ENCODE measurements at regions not wholly inside any gene's neighbourhood (a gene's known extent, or its start where the extent isn't known, plus 50 kb on each side); places are given as distances from the start of the nearest gene placed in this dataset.
"Not testable (repeated sequence)": the region's sequence is repeated elsewhere in the genome, so short reads cannot be mapped to it uniquely, and the experiment has no call there.

DNA sequence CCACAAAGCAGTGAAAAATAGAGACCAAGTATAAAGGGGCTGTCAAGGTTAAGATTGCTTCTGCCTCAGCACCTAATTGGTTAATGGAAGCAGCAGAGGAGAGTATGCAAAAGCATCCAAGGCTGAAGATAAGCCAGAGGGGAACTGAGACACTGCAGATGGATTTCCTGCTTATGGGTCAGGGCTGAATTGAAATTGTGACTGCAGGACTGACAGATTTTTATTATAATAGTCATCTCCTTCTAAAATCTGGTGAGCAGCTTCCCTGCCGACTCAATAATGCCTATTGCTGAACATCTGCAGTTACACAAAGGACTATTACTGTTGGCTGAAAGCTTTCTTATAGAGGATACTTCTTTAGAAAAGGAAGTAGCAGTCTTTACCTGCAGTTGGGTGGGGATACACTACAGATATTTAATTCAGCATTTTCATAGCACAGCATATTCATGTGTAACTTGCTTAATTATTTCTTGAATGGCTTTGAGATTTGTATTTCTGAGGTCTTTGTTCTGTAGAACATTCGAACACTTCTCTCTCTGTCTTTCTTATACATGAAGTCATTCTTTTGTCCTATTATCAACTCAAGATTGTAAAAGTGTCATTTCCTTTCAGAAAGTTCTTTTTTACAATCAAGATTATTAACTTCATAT, 363.0 kb upstream of the RIOK2 start:
- DNase-seq, result no peak

DNA sequence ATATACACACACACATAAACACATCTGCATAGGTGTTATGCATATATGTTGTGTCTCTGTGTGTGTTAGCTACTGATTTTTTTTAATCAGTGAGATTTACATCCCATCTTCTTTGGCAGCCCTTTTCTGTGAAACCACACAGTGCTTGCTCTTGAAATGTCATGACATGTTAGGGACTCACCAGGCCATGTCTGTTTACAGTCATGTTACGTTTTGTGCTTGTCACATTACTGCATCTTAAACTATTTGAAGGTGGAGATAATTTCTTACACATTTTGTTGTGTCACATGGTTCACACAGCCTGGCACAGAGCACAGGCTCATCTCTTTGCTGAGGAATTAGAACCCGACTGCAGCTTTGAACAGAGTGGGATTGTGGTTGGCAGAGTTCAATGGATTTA, 364.4 kb upstream of the RIOK2 start:
- DNase-seq, result no peak

DNA sequence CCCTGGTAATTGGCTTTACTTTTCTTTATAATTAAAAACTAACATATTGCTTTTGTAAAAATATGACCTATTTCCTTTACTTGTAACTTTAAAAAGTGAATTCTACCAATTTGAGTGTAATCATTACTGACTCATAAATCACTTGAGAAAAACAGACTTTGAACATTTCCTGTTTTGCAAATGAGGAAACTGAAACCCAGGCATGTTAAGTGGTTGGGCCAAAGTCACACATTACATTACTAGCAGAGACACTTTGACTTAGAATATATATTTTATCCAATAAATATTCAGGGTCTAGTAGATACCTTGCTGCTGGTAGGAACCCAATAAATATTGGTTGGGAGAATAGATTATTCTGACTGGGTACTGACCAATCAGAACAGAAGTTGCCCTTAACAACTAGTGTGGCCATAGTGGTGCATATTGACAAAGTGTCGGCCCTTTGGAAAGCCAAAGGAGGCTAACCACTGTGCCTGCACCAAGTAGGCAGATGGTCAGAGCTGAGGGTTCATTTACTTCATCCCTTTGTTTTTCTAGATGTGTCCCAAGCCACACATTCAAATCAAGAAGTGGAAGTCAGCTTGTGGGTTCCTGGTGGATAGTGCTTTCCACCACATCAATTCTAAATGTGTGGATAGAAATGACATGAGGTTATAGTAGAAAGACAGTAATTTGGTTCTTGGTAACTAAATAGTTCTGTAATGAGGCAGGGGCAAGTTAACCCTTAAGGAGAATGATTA, 365.1 kb upstream of the RIOK2 start:
- peak; percentile 26 for DNase-seq

DNA sequence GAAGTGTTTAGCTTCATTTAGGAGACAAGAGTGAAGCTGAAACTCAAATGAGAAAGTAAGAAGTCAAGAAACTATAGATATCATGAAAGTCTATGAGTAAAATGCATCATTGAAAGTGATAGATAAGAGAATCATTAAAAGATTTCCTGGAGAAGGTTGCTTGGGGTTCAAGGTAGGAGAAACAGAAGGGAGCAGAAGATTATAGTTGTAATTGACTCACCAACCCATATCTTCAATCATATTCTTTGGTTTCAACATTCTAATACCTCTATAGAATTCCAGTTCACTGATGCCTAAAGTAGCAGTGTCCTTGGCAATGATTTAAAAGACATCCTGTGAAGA, 365.7 kb upstream of the RIOK2 start:
- no peak for DNase-seq

DNA sequence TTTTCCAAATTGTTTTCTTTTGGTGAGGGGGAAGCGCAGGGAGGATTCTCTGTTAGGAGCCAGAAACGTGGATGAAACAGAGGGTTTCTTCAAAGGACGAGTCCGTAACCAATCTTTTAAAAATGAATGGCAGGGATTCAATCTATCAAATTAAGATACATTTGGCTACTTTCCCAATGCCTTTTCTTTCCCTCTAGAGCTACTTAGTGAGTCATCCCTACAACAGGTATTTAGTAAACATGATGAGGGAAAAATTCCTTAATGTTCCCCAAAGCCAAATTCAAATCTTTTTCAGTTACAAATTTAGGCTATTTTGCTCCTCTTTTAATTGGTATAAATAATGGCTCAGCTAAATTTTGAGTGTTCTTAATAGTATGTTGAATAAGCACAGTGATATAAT, 366.4 kb upstream of the RIOK2 start:
- no peak for DNase-seq

DNA sequence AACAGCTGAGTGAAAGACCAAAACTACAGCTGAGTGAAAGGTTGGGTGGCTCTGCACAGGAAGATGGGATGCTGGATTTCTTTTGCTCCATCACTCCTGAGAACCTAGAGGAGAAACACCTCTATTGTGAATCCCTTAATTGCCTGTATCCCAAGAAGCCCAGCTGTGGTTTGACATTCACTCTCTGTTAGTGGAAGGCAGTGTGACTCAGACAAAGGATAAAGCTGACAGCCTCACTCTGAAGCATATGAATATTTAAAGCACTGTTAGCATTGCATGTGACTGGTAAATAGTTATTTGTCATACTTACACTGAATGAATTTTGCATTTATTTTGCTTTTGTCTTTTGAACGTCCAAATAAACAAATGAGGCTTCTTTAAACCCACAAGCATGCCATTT, 367.1 kb upstream of the RIOK2 start:
- no peak for DNase-seq

DNA sequence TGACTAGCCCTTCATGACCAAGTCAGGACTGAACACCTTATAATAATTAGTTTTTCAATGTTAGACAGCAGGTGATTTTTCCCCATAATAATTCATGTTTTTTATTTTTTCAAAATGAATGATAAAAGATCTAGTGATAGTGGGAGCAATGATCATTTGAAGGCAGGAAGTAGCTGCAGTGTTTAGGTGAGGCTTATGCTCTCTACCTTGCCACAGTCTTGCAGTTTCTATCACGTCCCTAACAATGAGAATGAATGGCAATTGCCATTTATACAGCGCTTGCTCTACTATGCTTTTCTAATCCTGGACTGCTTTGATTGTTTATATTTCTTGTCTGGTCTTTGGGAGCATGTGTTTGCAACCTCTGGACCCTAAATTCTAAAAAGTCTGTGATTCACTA, 367.8 kb upstream of the RIOK2 start:
- DNase-seq, result no peak

DNA sequence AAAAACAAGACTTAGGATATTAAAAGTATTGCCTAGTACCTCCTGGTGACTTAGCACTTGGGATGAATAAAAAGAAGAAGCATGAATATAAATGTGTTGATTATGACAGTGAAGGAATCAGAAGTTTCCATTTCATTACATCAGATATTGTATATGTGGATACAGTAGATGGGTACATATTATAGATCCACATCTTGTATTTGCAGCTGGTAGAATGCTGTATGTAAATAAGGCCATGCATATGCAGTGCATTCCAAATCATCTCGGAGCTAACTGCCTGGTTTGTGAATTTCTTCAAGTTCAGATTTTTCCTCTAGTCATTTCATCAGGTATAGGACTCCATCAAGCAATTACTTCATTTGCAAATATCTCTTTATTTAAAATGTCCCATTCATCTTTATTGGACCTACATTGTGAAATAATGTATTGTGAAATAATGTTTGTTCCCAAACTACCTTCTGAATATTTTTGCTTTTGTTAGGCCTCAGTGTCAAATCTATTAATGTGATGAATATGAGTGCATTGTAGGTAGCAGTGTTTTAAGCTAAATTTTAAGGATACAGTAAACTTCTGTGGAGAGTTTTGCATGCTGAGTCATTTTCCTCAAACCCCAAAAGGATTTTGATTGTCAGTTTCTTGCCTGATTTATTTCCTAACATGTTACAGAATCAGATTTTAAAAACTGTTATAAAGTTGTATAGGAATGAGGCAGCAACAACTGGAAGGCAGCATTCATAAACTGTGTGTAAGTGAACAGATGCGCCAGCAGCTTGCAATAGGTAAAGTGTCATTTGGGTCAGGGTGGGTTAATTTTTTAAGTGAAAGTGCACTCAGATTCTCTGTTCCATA, 370.8 kb upstream of the RIOK2 start:
- no peak for DNase-seq

DNA sequence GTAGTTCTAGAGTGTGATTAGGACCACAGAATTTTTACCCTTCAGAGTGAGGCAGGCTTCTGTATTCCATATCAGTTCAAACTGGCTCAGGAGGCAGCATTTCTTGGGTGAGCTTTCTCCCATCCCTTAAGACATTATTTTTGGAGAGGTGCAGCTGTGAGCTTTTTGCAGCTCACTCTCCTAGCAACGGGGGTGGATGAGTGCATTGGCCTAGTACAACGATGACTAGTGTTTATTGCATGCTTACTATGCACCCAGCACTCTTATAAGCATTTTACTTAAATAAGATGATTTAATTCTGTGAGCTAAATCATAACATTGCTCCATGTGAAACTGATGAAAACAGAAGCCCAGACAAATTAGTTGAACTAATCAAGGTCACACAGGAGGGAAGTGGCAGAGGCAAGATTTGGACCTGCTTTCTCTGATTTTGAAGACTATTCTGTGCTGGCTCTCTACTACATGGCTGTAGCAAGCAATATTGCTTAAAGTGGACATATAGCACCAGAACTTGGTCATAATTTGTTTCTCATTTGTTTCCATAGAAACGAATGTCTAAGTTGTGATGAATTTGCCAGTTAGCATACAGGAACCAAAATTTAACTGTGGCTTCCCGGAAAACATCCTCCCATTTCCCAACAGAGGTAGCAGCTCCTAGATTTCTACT, 372.1 kb upstream of the RIOK2 start:
- no peak for DNase-seq

DNA sequence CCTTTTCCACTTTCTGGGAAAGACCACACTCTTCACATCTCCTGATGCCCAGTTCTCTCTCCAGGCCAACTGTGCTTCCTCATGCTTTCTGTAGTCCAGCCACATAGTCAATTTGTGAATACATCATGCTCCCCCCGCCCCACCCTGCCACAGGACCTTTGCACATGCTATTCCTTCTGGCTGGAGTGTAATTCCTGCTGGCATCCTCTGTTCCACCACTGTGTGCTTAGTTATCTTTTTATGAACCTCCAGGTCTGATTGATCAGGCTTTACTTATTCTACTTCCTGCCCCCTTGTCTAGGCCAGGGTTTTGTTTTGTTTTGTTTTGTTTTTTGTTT, 372.6 kb upstream of the RIOK2 start:
- no peak for DNase-seq

DNA sequence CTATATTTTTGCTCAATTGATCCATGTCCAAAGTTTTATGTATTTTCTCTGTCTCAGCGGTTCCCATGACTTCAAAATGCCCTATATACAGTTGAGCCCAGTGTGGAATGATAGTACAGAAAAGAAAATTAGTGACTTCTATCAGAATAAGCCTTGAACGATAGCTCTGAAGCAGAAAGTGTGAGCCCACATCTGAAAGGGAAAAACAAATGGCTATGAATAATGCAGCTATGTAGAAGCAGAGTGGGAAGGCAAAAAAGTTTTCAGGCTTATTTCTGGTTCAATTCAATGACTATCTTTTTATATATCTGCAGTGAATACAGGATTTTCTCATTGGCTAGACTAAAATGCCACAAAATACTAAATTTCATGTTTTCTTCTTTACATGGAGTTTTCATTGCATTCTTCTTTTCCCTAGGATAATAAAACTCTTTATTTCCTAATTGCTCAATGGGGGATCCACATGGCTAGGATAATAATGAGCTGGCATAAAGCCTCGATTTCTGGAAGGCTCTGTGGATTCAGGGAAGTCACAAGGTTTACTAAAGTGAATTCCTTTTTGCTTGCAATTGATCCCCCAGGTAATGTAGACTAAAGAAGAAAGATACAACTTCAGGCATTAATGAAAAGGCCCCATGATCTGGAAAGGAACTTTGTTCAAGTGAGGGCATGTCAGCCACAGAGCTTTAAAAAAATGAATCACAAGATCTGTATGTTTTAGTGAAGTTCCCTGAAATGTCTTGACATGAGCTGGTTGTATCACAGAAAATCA, 377.0 kb upstream of the RIOK2 start:
- DNase-seq, result no peak

DNA sequence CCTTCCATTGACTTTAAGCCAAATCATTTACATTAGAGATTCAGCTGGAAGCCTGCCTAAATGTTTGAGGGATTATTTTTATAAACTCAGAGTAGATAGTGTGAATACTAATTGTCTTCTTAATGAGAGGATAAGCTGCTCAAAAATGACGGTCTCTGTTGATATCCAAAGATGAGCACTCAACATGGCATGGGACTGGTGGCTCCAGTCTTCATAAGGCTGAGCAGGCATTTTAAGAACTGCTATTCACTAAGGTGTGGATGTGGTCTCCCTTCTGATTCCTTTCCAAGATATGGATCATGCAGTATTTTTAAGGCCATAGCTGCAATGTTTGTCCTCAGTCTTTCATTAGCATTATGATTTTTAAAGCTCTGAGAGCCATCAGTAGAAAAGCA, 377.5 kb upstream of the RIOK2 start:
- DNase-seq, result no peak

DNA sequence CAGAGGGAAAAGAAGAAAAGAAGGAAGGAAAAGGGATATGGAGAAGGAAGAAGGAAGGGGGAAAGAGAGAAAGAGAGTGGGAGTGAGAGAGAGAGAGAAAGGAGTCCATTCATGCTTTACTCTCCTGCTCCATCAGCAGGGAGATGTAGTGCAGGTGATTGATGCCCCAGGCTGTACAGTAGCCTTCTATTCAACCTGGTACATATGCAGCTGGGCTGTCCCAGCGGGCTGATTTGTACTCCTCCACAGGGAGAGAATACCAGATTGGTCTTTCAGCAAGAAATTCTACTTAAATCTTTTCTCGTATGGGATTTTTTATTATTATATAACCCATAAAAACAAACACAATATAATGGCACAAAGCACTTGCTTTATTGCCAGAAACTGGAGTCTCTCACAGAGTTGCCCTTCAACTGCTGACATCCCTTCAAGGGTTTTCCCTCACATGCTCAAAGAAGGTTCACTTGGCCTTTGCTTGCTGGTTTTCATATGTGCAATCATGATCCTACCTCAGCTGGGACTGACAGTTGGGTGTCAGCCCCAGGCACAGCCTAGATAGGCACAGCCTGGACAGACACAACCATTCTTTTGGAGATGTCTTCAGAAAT, 380.1 kb upstream of the RIOK2 start:
- DNase-seq, result no peak

DNA sequence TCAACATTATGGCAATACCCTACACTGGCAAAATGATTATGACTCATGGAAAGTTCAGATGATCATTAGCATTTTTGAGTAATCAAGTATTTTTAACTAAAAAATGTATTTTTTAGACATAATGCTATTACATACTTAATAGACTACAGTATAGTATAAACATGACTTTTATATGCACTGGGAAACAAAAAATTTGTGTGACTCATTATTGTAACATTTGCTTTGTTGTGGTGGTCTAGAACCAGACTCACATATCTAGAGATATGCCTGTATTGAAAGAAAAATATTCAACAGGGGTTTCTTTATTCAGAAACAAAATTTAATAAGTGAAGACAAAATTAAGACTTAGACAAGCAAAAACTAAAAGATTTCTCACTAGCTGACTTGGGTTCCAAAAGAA, 385.3 kb upstream of the RIOK2 start:
- no peak for DNase-seq

DNA sequence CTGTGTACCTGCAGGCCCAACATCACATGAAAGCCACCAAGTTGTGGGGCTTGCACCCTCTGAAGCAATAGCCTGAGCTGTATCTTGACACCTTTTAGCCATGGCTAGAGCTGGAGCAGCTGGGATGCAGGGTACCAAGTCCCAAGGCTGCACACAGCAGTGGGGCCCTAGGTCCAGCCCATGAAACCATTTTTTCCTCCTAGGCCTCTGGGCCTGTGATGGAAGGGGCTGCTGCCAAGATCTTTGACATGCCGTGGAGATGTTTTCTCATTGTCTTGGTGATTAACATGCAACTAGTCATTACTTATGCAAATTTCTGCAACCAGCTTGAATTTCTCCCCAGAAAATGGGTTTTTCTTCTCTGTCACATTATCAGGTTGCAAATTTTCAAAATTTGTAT, 387.2 kb upstream of the RIOK2 start:
- DNase-seq, result no peak

DNA sequence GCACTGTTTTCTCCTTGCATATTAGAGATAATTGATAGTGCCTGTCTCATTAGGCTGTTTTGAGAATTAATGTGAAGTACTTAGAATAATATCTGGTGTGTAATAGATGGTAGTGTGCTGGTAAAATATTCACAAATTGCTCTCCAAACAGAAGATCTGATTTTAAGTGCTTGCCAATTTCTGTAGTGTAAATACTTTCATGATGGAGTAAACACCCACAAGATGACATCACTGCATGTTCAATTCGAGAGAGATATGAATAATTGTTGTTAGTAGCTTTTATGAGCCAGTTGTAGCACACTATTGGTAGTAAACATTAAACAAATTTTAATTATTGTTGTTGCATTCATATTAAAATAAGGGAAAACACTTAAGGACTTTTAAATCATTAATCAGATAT, 392.3 kb upstream of the RIOK2 start:
- no peak for DNase-seq

DNA sequence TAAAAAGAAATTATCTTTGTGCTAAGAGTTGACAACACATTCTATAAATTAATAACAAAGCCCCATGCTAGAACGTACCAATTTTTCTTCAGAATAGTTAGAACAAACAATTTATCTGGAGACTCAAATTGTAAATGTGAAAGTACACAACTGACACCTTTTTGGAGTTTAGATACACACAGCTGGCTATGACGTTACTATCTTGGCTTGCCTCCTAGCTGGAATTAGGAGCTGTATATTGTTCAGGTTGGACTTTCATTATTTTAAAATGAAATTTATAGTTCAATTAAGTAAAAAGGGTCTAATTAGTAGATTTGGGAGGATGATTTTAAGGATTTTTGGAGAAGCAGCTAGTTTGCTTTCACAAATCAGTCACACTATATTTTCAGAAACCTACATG, 393.9 kb upstream of the RIOK2 start:
- no peak for DNase-seq

DNA sequence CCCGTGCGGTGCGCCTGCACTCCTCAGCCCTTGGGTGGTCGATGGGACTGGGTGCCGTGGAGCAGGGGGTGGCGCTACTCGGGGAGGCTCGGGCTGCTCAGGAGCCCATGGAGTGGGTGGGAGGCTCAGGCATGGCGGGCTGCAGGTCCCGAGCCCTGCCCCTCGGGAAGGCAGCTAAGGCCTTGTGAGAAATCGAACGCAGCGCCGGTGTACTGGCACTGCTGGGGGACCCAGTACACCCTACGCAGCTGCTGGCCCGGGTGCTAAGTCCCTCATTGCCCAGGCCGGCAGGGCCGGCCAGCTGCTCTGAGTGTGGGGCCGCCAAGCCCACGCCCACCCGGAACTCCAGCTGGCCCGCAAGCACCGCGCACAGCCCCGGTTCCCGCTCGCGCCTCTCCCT, 396.9 kb upstream of the RIOK2 start:
- DNase-seq, result not testable (repeated sequence)

DNA sequence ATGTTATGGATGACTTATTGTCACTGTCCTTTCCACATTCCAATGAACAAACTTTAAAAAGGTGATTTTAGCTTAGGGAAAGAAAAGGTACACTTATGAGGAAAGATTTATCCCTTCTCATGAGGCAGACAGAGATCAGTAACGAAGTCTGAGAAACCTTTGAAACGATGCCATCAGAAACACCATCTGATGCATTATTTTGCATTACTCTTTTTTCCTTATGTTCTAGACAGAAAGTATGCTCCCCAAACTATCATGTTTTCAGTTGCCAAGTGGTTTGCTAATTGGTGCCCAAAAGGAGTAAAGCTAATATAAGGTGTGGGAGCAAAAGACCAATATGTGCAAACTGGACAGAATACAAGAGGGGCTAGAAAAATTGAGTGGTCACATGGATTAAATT, 397.7 kb upstream of the RIOK2 start:
- DNase-seq, result no peak

DNA sequence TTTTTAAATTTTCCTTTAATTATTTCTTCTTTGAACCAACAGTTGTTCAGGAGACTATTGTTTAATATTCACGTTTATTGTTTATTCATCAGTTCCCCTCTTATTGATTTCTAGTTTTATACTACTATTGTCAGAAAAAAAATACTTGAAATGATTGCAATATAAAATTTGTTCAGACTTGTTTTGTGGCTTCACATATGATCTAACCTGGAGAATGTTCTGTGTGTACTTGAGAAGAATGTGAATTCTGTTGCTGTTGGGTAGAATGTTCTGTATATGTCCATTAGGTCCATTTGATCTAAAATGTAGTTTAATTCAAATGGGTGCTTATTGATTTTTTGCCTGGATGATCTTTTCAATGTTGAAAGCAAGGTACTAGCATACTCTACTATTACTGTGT, 408.7 kb upstream of the RIOK2 start:
- no peak for DNase-seq

DNA sequence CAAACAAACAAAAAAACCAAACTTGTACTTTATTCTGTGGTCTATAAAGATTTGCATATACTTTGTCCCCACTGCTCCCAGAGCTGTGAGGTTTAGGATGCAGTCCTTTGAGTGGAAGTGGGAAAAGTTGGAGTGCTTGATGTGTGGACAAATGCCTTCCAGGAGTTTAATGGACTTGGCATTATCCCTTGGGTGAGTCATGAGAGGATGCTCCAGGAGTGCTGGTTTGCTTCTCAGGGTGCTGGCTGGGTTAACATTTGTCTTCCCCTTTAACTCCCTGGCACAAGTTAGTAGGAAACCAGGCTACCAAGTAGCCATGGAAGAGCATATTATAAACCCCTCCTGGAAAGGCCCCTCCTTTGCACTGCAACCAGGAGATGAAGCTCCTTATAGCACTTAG, 417.4 kb upstream of the RIOK2 start:
- DNase-seq, result no peak

DNA sequence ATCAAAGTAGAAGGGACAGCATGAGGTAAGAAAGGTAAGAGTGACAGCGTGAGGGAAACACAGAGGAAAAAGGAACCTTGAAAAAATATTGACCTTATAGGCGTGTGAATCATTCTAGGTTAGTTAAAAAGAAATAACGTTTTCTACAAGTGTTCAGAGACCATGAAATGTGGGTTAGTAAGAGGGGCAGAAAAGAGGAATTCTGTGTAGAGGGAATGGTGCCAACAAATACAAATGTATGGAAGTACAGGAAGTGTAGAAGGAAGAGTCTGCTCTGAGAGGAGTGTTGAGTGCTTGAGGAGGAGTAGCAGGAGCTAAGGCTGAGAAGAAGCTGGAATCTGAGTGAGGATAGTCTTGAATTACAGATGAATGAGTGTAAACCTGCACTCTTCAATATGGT, 418.6 kb upstream of the RIOK2 start:
- no peak for DNase-seq

DNA sequence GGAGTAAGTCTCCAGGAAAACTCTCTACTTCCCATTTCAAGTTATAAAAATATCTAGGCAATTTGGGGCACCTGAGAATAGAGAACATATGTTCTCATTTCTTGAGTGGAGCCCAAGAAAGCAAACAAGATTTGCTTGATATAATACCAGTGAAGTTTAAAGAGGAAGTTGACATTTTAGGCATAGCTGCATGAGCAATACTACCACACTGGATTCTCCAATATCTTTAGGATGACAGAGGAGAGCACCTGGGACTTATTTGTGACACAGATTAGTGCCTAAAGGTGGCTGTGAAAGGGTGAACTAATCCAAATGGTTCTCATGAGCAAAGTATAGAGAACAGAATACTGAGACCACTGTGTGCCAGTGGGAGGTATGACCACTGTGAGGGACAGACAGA, 423.5 kb upstream of the RIOK2 start:
- DNase-seq, result no peak
